PC-3 (cell line): ENCODE measurements at regions not wholly inside any gene's neighbourhood (a gene's known extent, or its start where the extent isn't known, plus 50 kb on each side); places are given as distances from the start of the nearest gene placed in this dataset.

Experiments
- ATAC-seq: fragments of 200-7000 bp; cut with Tn5 transposase; 2 replicates; pipeline ENCODE4 v1.9.1; 2020; ENCODE audit warnings: mild to moderate bottlenecking, moderate library complexity
- BruUV-seq: library from RNA; stranded (reverse); fragments of 400-500 nt; replicated peaks from 2 replicates; lab custom pipeline; 2021; lab: Mats Ljungman, UMichigan
- CTCF ChIA-PET: fragments of 300-600 bp; sonication (Branson Sonifier 250); formaldehyde crosslinking; loops from one replicate; lab custom pipeline; 2022; ENCODE audit warnings: antibody characterized with exemption; lab: Charles Lee
- POLR2A ChIA-PET: fragments of 300-600 bp; sonication (Branson Sonifier 250); formaldehyde crosslinking; loops from one replicate; lab custom pipeline; 2022; ENCODE audit warnings: antibody characterized with exemption; ENCODE audit not compliant: unreplicated experiment; lab: Charles Lee
- DNase-seq: peaks from one replicate; pipeline ENCODE4 v3.0.0-alpha.2; 2015
- H2AFZ ChIP-seq: fragments of 300-600 bp; sonication (generic); 2 replicates; pipeline ENCODE4 v1.6.0; 2016; ENCODE audit warnings: antibody characterized with exemption, low read length
- H3F3A ChIP-seq: fragments of 300-600 bp; sonication (generic); one replicate; pipeline ENCODE4 v1.6.0; 2017; ENCODE audit warnings: antibody characterized with exemption, low read length, control low read depth, mild to moderate bottlenecking; ENCODE audit not compliant: unreplicated experiment
- H3K27ac ChIP-seq: fragments of 300-600 bp; sonication (generic); 2 replicates; pipeline ENCODE4 v1.5.1; 2016; ENCODE audit warnings: mild to moderate bottlenecking, low read length
- H3K27me3 ChIP-seq: fragments of 300-600 bp; sonication (generic); 2 replicates; pipeline ENCODE4 v1.6.1; 2016; ENCODE audit warnings: low read length, mixed read lengths
- H3K36me3 ChIP-seq: fragments of 300-600 bp; sonication (generic); 2 replicates; pipeline ENCODE4 v1.6.1; 2016; ENCODE audit warnings: low read depth, mixed run types, low read length, mixed read lengths
- H3K4me1 ChIP-seq: fragments of 300-600 bp; sonication (generic); 2 replicates; pipeline ENCODE4 v1.5.1; 2016; ENCODE audit warnings: low read length; ENCODE audit not compliant: insufficient read depth
- H3K4me2 ChIP-seq: fragments of 300-600 bp; sonication (generic); 2 replicates; pipeline ENCODE4 v1.6.0; 2016; ENCODE audit warnings: low read length
- H3K4me3 ChIP-seq: fragments of 300-600 bp; sonication (generic); 2 replicates; pipeline ENCODE4 v1.5.1; 2016; ENCODE audit warnings: mild to moderate bottlenecking, low read length, mixed read lengths
- H3K79me2 ChIP-seq: fragments of 300-600 bp; sonication (generic); 2 replicates; pipeline ENCODE4 v1.6.1; 2017; ENCODE audit warnings: low read length, mixed read lengths
- H3K9ac ChIP-seq: fragments of 300-600 bp; sonication (generic); 2 replicates; pipeline ENCODE4 v1.6.0; 2016; ENCODE audit warnings: mild to moderate bottlenecking, low read length
- H3K9me2 ChIP-seq: fragments of 300-600 bp; sonication (generic); replicated peaks from 2 replicates; pipeline ENCODE4 v1.6.1; 2016; ENCODE audit warnings: mixed run types, low read length, mixed read lengths
- H3K9me3 ChIP-seq: fragments of 300-600 bp; sonication (generic); 2 replicates; pipeline ENCODE4 v1.6.1; 2016; ENCODE audit warnings: low read length, mixed read lengths
- H4K20me1 ChIP-seq: fragments of 300-600 bp; sonication (generic); 2 replicates; pipeline ENCODE4 v1.6.1; 2016; ENCODE audit warnings: low read length, mixed read lengths
- CTCF ChIP-seq: fragments of 300-600 bp; sonication (generic); conservative IDR thresholded peaks from 2 replicates; pipeline ENCODE4 v1.5.1; 2017; ENCODE audit warnings: antibody characterized with exemption, low read depth, mild to moderate bottlenecking, low read length
- EZH2 ChIP-seq: fragments of 300-600 bp; sonication (generic); IDR thresholded peaks from one replicate; pipeline ENCODE4 v1.6.1; 2017; ENCODE audit warnings: antibody characterized with exemption, mild to moderate bottlenecking, low read length; ENCODE audit not compliant: unreplicated experiment
- EZH2phosphoT487 ChIP-seq: fragments of 300-600 bp; sonication (generic); IDR thresholded peaks from 2 replicates; pipeline ENCODE4 v1.6.1; 2018; ENCODE audit warnings: mild to moderate bottlenecking, antibody characterized with exemption, low read length, borderline replicate concordance
- intact Hi-C: fragments of 100-400 bp; cut with micrococcal nuclease; formaldehyde crosslinking; loops from 2 replicates; pipeline ENCODE4 v1.9.0; 2023

GRCh38 chr3:18239674-18240073, 185.5 kb downstream of the SATB1 start:
- ATAC-seq (no peak), DNase-seq (no peak)
- H3K27ac ChIP-seq: no peak overlapping the region
- no peaks in the 10 kb centered on the region for H3F3A ChIP-seq
- POLR2A ChIA-PET: no interaction called here
- no peaks in the 10 kb centered on the region for H3K79me2 ChIP-seq
- H3K4me2 ChIP-seq: 0 out of 2 replicates have a peak overlapping the region, but pooled peaks have one; percentile 75
- CTCF ChIA-PET: no interaction called here
- intact Hi-C loops: loop anchor here (5.0 kb wide), 2 partner anchors 183 to 252 kb away; no protein-coding TSS in a partner anchor
- H3K27me3 ChIP-seq: no peaks in the 10 kb centered on the region
- H4K20me1 ChIP-seq: no peaks in the 10 kb centered on the region
- BruUV-seq: no TSS peak
- no peaks in the 10 kb centered on the region for H3K9me3 ChIP-seq
- no peak overlapping the region for H3K9ac ChIP-seq
- peaks cover 49% of the 10 kb centered on the region for H3K4me1 ChIP-seq
- no peak overlapping the region for H3K4me3 ChIP-seq
- TF ChIP-seq CTCF: no peak
- TF ChIP-seq EZH2phosphoT487: no peak
- no peak for TF ChIP-seq EZH2
- H2AFZ ChIP-seq: no peak overlapping the region
- H3K9me2 ChIP-seq: no peaks in the 10 kb centered on the region
- H3K36me3 ChIP-seq: no peaks in the 10 kb centered on the region

- POLR2A ChIA-PET: no interaction called here
- TF ChIP-seq EZH2 (no peak), EZH2phosphoT487 (no peak), CTCF (no peak)
- ATAC-seq (peak; percentile 30), DNase-seq (peak; percentile 53)
- H3K9ac ChIP-seq: no peak overlapping the region; the same call in 1 of the 2 replicates
- peak overlapping the region; percentile 89 for H3K27ac ChIP-seq
- H3K79me2 ChIP-seq: no peaks in the 10 kb centered on the region
- no peak overlapping the region for H3K4me3 ChIP-seq
- H3K36me3 ChIP-seq: no peaks in the 10 kb centered on the region
- intact Hi-C loops: loop anchor here (5.0 kb wide), 2 partner anchors 183 to 252 kb away; no protein-coding TSS in a partner anchor
- H3K9me2 ChIP-seq: no peaks in the 10 kb centered on the region
- peaks cover 53% of the 10 kb centered on the region for H3K4me1 ChIP-seq
- CTCF ChIA-PET: no interaction called here
- H2AFZ ChIP-seq: no peak overlapping the region
- peak overlapping the region; percentile 75 for H3K4me2 ChIP-seq
- H3F3A ChIP-seq: no peaks in the 10 kb centered on the region
- H3K27me3 ChIP-seq: no peaks in the 10 kb centered on the region
- no peaks in the 10 kb centered on the region for H4K20me1 ChIP-seq
- H3K9me3 ChIP-seq: no peaks in the 10 kb centered on the region
- BruUV-seq: no TSS peak
These were observed 186.3 kb downstream of the SATB1 start for GRCh38 chr3:18238746-18239331.

- peak overlapping the region; percentile 54; the same call in 1 of the 2 replicates for H3K9ac ChIP-seq
- peak overlapping the region; percentile 89 for H3K27ac ChIP-seq
These were observed 186.8 kb downstream of the SATB1 start for GRCh38 chr3:18238332-18238731.

More at GRCh38 chr3:18238332-18238731, 186.8 kb downstream of the SATB1 start:
- no peaks in the 10 kb centered on the region for H3F3A ChIP-seq
- H3K4me3 ChIP-seq: no peak overlapping the region
- H3K27me3 ChIP-seq: no peaks in the 10 kb centered on the region
- no peaks in the 10 kb centered on the region for H3K79me2 ChIP-seq
- H3K4me1 ChIP-seq: peaks cover 53% of the 10 kb centered on the region
- intact Hi-C loops: loop anchor here (5.0 kb wide), 2 partner anchors 184 to 251 kb away; no protein-coding TSS in a partner anchor
- H3K36me3 ChIP-seq: no peaks in the 10 kb centered on the region
- no peak overlapping the region for H2AFZ ChIP-seq
- no peaks in the 10 kb centered on the region for H3K9me2 ChIP-seq
- BruUV-seq: no TSS peak
- ChIA-PET POLR2A (no interaction called here), CTCF (no interaction called here)
- no peaks in the 10 kb centered on the region for H4K20me1 ChIP-seq
- no peak for TF ChIP-seq EZH2phosphoT487
- no peak for TF ChIP-seq CTCF
- TF ChIP-seq EZH2: no peak
- peak overlapping the region; percentile 75 for H3K4me2 ChIP-seq
- ATAC-seq (peak; percentile 5; the same call in 1 of the 2 replicates), DNase-seq (peak; percentile 22)
- H3K9me3 ChIP-seq: no peaks in the 10 kb centered on the region
